ENCODE measurements at regions not wholly inside any gene's neighbourhood (a gene's known extent, or its start where the extent isn't known, plus 50 kb on each side); places are given as distances from the start of the nearest gene placed in this dataset.

- no peaks in the 10 kb centered on the region for H3K4me1 ChIP-seq (ENCODE audit: control insufficient read depth, insufficient read depth, low read length)
- no CpG with 5 or more reads among the region's 3 CpGs for WGBS (ENCODE audit: insufficient coverage, insufficient read length)
Observed at GRCh38 chr5:110366716-110367115, 359.8 kb downstream of the TMEM232 start.

More at GRCh38 chr5:110366716-110367115, 359.8 kb downstream of the TMEM232 start:
- Histone ChIP-seq H3K27ac (ENCODE audit: low read length) (no peak overlapping the region), H3K27me3 (ENCODE audit: control insufficient read depth, insufficient read depth, low read length) (no peaks in the 10 kb centered on the region), H3K4me3 (ENCODE audit: low read length) (no peak overlapping the region), H3K36me3 (ENCODE audit: control insufficient read depth, insufficient read depth, low read length) (no peaks in the 10 kb centered on the region), H3K9me3 (ENCODE audit: control insufficient read depth, insufficient read depth, low read length) (no peaks in the 10 kb centered on the region)
- DNase-seq (ENCODE audit: low read depth, low spot score): no peak
